GM10266 (cell line): ENCODE measurements at regions not wholly inside any gene's neighbourhood (a gene's known extent, or its start where the extent isn't known, plus 50 kb on each side); places are given as distances from the start of the nearest gene placed in this dataset.

ENCODE experiments used
- DNase-seq: peaks from one replicate; pipeline ENCODE4 v3.0.0; 2012; ENCODE audit errors: extremely low spot score
- TF ChIP-seq, protein P1 (sequence below): IDR thresholded peaks from 2 replicates; pipeline ENCODE4 v1.5.1; 2012; ENCODE audit warnings: mild to moderate bottlenecking, low read depth; ENCODE audit not compliant: control insufficient read depth, insufficient read depth; ENCODE audit errors: missing control alignments

DNA sequence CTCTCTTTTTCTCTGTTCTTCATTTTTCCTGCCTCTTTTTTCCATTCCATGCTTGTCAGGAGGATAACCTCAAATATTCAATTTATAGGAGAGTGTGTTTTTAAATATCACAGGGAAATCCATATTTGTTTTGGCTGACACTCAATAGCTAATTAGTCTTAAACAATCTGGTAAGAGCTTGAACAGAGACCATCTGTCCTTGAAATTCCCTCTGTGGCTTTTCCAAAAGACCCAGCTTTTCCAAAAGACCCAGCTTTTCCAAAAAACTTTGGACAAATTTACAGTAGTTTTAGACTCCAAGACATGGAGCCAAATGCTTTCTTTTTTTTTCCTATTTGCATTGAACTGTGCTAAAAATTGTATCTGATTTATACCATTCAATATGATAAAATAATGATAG is 127.4 kb upstream of the FAM83B start:
- DNase-seq = no peak
- TF ChIP-seq, protein P1, sequence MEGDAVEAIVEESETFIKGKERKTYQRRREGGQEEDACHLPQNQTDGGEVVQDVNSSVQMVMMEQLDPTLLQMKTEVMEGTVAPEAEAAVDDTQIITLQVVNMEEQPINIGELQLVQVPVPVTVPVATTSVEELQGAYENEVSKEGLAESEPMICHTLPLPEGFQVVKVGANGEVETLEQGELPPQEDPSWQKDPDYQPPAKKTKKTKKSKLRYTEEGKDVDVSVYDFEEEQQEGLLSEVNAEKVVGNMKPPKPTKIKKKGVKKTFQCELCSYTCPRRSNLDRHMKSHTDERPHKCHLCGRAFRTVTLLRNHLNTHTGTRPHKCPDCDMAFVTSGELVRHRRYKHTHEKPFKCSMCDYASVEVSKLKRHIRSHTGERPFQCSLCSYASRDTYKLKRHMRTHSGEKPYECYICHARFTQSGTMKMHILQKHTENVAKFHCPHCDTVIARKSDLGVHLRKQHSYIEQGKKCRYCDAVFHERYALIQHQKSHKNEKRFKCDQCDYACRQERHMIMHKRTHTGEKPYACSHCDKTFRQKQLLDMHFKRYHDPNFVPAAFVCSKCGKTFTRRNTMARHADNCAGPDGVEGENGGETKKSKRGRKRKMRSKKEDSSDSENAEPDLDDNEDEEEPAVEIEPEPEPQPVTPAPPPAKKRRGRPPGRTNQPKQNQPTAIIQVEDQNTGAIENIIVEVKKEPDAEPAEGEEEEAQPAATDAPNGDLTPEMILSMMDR = no peak

DNA sequence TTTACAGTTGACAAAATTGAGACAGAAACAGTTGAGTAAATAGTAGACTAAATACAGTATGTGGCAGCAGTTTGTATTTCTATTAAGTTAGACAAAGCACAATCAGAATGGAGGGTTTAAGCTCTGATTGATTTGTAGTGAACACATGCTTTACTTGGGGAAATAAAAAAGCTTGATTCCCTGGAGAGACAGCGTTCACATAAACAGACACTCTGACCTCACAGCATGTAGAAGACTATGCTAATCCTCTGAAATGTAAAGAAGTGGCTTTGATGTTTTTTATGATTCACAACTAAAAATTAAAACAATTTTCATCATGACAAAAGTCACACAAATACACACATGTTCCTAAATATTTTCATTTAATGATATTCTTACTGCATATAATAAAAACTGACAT is 126.9 kb upstream of the FAM83B start:
- DNase-seq = no peak
- TF ChIP-seq, protein P1 = no peak

DNA sequence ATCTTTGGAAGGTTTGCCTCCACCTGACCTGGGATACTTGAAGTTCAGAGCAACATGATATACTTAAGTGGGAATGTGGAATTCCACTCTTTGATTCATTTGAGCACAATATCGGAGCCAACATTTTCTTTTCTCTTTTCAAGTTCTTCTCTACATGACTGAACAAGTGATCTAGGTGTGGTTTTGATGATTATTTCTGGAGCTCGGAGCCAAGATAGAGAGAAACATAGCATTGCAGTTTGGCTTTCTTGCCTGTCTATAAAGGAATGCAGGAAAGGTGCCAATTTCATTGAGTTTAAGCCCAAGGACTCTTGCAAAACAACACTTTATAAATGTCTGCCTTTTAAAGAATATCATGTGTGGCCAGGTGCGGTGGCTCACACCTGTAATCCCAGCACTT is 124.2 kb upstream of the FAM83B start:
- TF ChIP-seq, protein P1 = no peak

DNA sequence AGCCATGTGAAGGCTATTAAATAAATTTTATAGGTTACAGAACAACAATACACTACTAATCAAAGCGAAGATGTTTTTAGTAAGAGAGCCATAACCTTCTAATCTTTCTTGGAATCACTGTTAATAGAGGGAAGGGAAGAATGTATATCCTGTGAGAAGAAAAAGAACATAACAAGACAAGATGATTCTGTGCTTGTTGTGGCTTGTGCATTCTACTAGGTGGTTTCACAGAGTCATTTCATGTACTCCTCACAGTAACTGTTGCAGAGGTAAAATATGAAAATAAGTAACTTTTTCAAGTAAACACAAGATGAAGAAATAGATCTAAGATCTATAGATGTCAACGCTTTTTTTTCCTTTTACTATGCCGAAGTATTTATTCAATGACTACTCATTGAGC is 116.9 kb upstream of the FAM83B start:
- no peak for DNase-seq
- TF ChIP-seq, protein P1 = no peak

More for the DNA sequence above, 124.2 kb upstream of the FAM83B start:
- no peak for DNase-seq

DNA sequence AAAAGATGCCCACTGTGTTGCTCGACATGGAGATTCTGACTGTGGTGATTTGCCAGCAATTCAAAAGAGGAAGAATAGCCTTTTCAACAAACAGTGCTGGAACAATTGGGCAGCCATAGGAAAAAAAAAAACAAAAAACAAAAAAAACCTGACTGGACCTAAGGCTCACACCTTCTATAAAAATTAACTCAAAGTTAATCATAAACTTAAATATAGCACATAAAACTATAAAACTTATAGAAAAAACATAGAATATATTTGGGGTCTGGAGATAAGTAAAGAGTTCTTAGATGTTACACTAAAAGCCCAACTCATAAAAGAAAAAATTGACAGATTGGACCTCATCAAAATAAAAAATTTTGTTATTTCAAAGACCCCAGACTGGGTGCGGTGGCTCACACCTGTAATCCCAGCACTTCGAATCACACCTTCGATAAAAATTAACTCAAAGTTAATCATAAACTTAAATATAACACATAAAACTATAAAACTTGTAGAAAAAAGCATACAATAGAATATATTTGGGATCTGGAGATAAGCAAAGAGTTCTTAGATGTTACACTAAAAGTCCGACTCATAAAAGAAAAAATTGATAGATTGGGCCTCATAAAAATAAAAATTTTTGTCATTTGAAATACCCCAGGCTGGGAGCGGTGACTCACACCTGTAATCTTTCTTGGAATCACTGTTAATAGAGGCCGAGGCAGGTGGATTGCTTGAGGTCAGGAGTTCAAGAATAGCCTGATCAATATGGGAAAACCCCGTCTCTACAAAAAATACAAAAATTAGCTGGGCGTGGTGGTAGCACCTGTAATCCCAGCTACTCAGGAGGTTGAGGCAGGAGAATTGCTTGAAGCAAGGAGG is 115.6 kb upstream of the FAM83B start:
- no peak for DNase-seq
- TF ChIP-seq, protein P1 = no peak

DNA sequence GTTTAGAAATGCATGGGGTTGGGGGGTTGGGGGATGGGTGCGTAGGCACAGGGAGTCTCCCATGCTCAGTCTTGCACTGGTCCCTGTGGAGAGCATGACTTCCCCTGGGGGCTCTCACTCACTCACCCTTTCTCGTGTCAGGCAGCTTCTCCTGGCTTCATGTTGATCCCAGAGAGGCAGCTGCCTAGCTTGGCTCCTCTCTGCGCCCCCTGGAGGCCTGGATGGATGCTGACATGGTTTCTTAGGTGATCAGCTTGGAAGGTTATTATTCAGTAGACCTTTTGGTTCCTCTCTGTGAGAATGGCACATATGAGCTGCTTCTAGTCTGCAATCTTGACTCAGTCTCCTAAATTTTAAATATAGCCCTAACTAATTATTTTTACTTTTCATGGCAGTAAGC is 109.3 kb upstream of the FAM83B start:
- peak; percentile 5 for DNase-seq
- TF ChIP-seq, protein P1 = peak; percentile 46

DNA sequence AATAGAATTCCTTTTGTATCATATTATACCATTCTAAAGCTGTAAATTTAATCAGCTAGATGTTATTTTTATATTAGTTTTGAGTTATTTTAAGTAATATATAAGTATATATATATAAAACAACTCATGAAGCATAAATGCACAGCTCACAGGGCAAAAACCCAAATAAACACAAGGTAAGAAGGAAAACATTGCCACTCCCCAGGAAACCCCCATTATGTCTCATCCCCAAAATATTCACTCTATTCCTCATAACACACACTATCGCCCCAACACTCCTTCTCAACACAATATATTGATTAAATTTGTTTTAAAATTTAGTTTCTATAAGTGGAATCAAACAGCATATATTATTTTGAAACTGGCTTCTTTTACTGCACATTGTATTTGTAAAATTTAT is 98.6 kb upstream of the FAM83B start:
- no peak for DNase-seq
- TF ChIP-seq, protein P1 = no peak
